Pancreas (tissue), 10 donors: ENCODE measurements at regions not wholly inside any gene's neighbourhood (a gene's known extent, or its start where the extent isn't known, plus 50 kb on each side); places are given as distances from the start of the nearest gene placed in this dataset.

Experiments
- ATAC-seq, 4 donors: fragments of 200-7000 bp; cut with Tn5 transposase; one replicate each; pipeline versions ENCODE4 v1.8.0 to v1.9.1; 2020; ENCODE audit warnings: mild to moderate bottlenecking in 4 of 4, moderate library complexity in 4 of 4
- DNase-seq, 6 donors: peaks; one replicate each; pipeline ENCODE4 v3.0.0-alpha.2; 2020
- FAIRE-seq: peaks from 2 replicates; lab custom pipeline; 2012; peaks lifted over from hg19 to GRCh38; lab: Jason Lieb, UNC
- H3K27ac ChIP-seq, 4 donors: fragments of 200-600 bp; sonication (generic); 1 replicate in 3 of 4; 2 replicates in 1 of 4; pipeline versions ENCODE4 v1.5.0 to v1.8.0; 2020
- H3K27me3 ChIP-seq, 4 donors: fragments of 200-600 bp; one replicate each; pipeline ENCODE4 v1.8.0; 2021
- H3K36me3 ChIP-seq, 3 donors: fragments of 200-600 bp; sonication (generic) in 1 of 3; one replicate each; pipeline versions ENCODE4 v1.5.0 to v1.8.0; 2020 to 2021
- H3K4me1 ChIP-seq, 3 donors: fragments of 200-600 bp; one replicate each; pipeline ENCODE4 v1.8.0; 2021
- H3K4me3 ChIP-seq, 4 donors: fragments of 200-600 bp; sonication (generic) in 2 of 4; one replicate each; pipeline versions ENCODE4 v1.5.0 to v1.8.0; 2020 to 2021
- H3K9me3 ChIP-seq, 4 donors: fragments of 200-600 bp; one replicate each; pipeline ENCODE4 v1.8.0; 2021
- WGBS, 2 donors: extraction: QIAGEN DNeasy Blood & Tissue Kit; methylation state at CpG; one replicate each; pipeline ENCODE4 v1.1.7; 2013; 5-methylcytosine and 5-hydroxymethylcytosine counted together
- intact Hi-C, 3 donors: fragments of 100-400 bp; cut with DNase I; formaldehyde crosslinking; loops; one replicate each; pipeline versions ENCODE4 v1.11.1 to v1.14.2; 2022
- TF ChIP-seq, protein P1 (sequence below), 4 donors: fragments of 200-600 bp; sonication (generic) in 3 of 4; IDR thresholded peaks; one replicate each; pipeline versions ENCODE4 v1.5.0 to v1.8.0; 2021; ENCODE audit warnings: antibody characterized with exemption in 4 of 4
- donor health status: healthy with polysubstance abuse.
- donor health status: DM: no; HTN: no; CAD: no; lungs with moderate emphysema.
- donor health status: DM: no; HTN: no; CAD: no.
- donor health status: control.
- donor health status: control.
- donor health status: Bipolar disorder and iron deficiency.
- donor health status: DM: yes; HTN: yes; CAD: no.
- donor health status: DM: no; HTN: no; CAD: no.
- donor health status: DM: no; HTN: no; CAD: no.
- donor health status: DM: yes; HTN: yes; CAD: no.

DNA sequence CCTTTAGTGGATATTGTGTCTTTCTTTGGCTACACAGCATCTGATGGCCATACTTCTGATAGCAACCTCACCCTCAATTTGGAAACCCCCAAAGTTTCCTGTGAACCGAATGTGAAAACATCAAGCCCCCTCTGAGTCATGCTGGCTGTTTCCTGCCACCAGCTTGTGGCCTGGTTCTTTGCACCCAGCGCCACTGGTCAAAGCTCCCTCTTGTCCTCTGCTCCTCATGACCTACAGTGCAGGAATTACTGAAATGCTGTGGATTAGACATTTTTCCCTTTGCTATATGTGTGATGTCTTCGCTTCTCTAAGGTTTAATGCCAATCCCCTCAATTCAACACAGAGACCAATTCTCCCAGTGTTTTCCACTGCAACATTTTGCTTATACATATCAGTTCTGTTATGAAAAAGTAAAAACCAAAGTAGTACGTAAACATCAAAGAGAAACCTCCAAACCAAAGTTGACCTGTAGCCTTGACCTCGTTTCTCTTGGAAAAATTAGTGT lies 224.0 kb upstream of the TENM3 start:
- no peak for FAIRE-seq
- TF ChIP-seq, protein P1, sequence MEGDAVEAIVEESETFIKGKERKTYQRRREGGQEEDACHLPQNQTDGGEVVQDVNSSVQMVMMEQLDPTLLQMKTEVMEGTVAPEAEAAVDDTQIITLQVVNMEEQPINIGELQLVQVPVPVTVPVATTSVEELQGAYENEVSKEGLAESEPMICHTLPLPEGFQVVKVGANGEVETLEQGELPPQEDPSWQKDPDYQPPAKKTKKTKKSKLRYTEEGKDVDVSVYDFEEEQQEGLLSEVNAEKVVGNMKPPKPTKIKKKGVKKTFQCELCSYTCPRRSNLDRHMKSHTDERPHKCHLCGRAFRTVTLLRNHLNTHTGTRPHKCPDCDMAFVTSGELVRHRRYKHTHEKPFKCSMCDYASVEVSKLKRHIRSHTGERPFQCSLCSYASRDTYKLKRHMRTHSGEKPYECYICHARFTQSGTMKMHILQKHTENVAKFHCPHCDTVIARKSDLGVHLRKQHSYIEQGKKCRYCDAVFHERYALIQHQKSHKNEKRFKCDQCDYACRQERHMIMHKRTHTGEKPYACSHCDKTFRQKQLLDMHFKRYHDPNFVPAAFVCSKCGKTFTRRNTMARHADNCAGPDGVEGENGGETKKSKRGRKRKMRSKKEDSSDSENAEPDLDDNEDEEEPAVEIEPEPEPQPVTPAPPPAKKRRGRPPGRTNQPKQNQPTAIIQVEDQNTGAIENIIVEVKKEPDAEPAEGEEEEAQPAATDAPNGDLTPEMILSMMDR (IDR thresholded peaks at IDR 0.05), result no peak
- no peaks in the 10 kb centered on the region for H3K36me3 ChIP-seq
- H3K27ac ChIP-seq, result no peak overlapping the region
- DNase-seq, result no peak
- H3K9me3 ChIP-seq, result no peaks in the 10 kb centered on the region
- no peak for ATAC-seq
- H3K27me3 ChIP-seq, result no peaks in the 10 kb centered on the region
- WGBS, 2 donors, result 54 to 74% methylated on average over 5 of the region's 5 CpGs
- H3K4me3 ChIP-seq, result no peak overlapping the region
- no peaks in the 10 kb centered on the region for H3K4me1 ChIP-seq
- intact Hi-C loops, result no loop called here

DNA sequence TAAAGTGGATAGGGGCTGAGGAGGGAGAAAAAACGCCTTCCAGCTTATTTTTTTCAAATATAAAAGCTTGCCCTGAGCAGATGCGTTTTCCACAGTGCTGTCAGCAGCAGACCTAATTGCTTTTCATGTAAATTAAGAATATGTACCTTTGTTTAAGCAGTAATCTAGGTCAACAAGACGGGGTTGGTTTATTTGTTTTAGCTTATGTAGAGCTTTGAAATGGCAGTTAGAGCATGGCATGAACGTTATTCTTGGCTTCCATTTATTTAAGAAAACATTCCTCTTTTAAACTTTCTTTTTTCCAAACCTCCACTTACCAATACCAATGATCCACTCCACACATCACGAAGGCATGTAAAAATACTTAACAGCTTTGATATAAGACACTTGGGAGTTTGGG lies 220.3 kb upstream of the TENM3 start:
- WGBS, 2 donors, result 26 to 29% methylated on average over 5 of the region's 5 CpGs
- intact Hi-C loops, result no loop called here
- TF ChIP-seq, protein P1 (IDR thresholded peaks at IDR 0.05), result no peak
- Histone ChIP-seq H3K4me3 (no peak overlapping the region), H3K27ac (no peak overlapping the region), H3K9me3 (no peaks in the 10 kb centered on the region), H3K4me1 (no peaks in the 10 kb centered on the region), H3K36me3 (no peaks in the 10 kb centered on the region), H3K27me3 (no peaks in the 10 kb centered on the region)
- DNase-seq (no peak), FAIRE-seq (no peak), ATAC-seq (no peak)

DNA sequence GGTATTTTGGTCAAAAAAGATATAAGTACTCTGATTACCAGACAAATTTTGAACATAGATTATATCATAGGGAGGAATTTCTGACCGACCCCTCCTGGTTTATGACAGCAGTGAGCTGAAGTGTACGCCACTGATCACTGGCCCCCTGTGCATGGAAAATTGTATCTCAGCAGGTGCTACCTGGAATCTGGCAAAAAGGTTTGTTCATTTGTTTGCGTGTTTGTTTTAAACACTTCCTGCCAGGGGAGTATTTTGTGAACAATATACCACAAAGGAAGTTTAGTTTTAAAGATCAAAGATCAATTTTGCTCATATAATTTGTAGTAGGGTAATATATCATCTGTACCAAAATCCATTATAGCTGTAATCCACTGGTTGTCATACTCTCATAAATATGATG lies 219.7 kb upstream of the TENM3 start:
- FAIRE-seq (no peak), DNase-seq (no peak), ATAC-seq (no peak)
- Histone ChIP-seq H3K27me3 (no peaks in the 10 kb centered on the region), H3K27ac (no peak overlapping the region), H3K36me3 (no peaks in the 10 kb centered on the region), H3K4me3 (no peak overlapping the region), H3K4me1 (no peaks in the 10 kb centered on the region), H3K9me3 (no peaks in the 10 kb centered on the region)
- WGBS, 2 donors, result 45% methylated on average over 3 of the region's 3 CpGs
- intact Hi-C loops, result no loop called here
- TF ChIP-seq, protein P1 (IDR thresholded peaks at IDR 0.05), result no peak

DNA sequence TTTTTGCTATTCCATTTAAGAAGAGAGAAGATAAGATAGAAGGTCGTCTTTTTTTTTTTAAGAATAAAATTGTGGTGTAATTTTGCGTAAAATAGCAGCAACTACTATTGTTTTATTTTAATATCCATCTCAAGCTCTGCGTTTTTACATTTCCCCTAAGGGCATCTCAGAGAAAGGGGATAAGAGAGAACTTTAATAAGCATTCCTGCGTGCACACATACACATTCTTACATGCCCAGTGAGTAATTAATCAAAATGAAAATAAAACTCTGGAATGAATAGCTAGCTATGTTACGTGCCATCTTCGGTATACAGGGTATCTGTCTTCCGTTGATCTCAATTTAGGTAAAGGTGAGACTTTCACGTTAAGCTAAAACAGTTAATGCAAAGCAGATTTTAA lies 200.3 kb upstream of the TENM3 start:
- Histone ChIP-seq H3K4me3 (no peak overlapping the region), H3K27me3 (no peaks in the 10 kb centered on the region), H3K27ac (no peak overlapping the region), H3K4me1 (no peaks in the 10 kb centered on the region), H3K9me3 (no peaks in the 10 kb centered on the region), H3K36me3 (no peaks in the 10 kb centered on the region)
- ATAC-seq (no peak), FAIRE-seq (no peak), DNase-seq (no peak)
- TF ChIP-seq, protein P1 (IDR thresholded peaks at IDR 0.05), result no peak
- 58 to 71% methylated on average over 8 of the region's 8 CpGs for WGBS, 2 donors
- intact Hi-C loops, result no loop called here

DNA sequence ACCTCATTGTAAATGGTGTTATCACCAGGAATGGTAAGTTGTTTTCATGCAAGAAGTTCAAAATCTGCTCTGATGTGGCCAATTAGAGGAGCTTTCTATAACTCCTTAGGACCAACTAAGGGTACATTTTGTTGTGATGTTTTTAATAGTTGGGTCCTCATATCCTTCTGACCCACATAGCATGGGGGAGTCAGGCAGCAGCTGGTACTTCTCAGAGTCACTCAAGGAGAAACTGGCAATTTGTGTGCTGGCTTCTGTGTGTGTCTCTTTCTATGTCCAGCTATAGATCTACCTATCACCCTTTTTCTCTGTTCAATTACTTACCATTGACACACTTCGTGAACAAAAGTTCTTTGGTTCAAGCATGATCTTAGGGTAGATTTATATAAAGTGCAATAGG lies 194.3 kb upstream of the TENM3 start:
- H3K9me3 ChIP-seq, result no peaks in the 10 kb centered on the region
- DNase-seq, result no peak
- no peak overlapping the region for H3K27ac ChIP-seq
- no peaks in the 10 kb centered on the region for H3K4me1 ChIP-seq
- no peaks in the 10 kb centered on the region for H3K27me3 ChIP-seq
- ATAC-seq, result no peak
- 81 to 82% methylated on average over 1 of the region's 1 CpG for WGBS, 2 donors
- no peak for FAIRE-seq
- intact Hi-C loops, result no loop called here
- TF ChIP-seq, protein P1 (IDR thresholded peaks at IDR 0.05), result no peak
- H3K36me3 ChIP-seq, result no peaks in the 10 kb centered on the region
- no peak overlapping the region for H3K4me3 ChIP-seq
